GM21526 (cell line): ENCODE measurements at regions not wholly inside any gene's neighbourhood (a gene's known extent, or its start where the extent isn't known, plus 50 kb on each side); places are given as distances from the start of the nearest gene placed in this dataset.
"Not testable (repeated sequence)": the region's sequence is repeated elsewhere in the genome, so short reads cannot be mapped to it uniquely, and the experiment has no call there.

Source experiments
- ATAC-seq: cut with Tn5 transposase; IDR thresholded peaks from one replicate; pipeline ENCODE4 v1.9.1; 2021; ENCODE audit warnings: moderate library complexity; ENCODE audit not compliant: unreplicated experiment, low FRiP score

DNA sequence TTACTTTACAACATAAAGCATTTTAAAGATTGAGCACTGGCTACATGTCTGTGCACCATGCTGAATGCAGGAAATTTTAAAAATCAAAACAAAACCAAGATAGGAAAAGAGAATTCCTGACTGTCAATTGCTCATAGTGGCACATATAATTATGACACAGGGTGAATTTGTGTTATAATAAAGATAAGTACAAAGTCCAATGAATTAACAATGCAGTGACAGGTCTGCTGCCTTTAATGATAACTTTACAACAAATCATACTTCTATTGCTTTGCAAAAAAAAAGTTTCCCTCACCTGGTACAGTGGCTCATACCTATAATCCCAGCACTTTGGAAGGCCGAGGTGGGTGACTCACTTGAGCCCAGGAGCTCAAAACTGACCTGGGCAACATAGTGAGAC lies 93.8 kb upstream of the OSBPL8 start:
- ATAC-seq, result no peak

- ATAC-seq, result no peak
These were observed 99.2 kb upstream of the ZDHHC17 start for GRCh38 chr12:76664731-76665130.

DNA sequence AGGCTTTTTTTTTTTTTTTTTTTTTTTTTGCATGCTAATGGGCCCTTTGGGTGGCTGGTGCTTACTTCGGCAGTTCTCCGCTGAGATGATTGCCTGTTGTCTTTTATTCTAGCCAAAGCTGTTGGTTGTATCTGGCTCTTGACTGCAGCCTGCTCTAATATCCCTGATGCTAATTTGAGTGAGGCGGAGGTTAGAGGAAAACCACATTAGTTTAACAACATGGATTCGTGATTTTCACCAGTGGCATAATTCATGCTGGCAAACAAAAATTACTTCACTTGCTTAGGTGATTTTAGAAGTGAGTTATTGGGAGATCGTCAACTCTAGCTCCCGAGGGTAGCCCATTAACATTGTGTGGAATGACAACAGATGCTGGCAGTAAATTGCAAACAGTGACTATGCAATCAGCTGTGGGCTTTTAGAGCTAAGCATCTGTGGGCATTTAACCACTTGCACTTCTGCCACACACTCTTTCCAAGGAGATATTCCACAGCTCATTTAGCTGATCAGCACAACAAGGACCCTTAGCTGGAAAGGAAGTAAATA lies 97.6 kb upstream of the ZDHHC17 start:
- ATAC-seq, result no peak

GRCh38 chr12:76669981-76670380 lies 93.9 kb upstream of the ZDHHC17 start:
- no peak for ATAC-seq

DNA sequence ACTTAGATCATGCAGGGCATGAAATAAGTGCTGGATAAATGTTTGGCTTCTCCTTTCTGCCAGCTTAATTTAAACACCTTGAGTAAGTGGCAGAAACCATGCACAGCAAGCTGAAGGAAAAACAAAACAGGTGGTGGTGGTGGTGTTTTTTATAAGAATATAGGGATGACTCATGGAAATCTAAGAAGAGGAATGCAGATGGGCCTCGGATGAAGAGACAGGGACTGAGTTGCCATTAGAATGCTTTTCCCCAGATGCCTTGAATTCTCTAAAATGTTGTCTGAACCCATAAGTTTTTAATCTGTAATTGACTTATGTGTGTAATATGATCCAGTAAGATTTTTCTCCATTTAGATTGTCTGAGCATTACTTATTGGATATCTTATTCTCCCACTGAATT lies 93.1 kb upstream of the ZDHHC17 start:
- no peak for ATAC-seq

DNA sequence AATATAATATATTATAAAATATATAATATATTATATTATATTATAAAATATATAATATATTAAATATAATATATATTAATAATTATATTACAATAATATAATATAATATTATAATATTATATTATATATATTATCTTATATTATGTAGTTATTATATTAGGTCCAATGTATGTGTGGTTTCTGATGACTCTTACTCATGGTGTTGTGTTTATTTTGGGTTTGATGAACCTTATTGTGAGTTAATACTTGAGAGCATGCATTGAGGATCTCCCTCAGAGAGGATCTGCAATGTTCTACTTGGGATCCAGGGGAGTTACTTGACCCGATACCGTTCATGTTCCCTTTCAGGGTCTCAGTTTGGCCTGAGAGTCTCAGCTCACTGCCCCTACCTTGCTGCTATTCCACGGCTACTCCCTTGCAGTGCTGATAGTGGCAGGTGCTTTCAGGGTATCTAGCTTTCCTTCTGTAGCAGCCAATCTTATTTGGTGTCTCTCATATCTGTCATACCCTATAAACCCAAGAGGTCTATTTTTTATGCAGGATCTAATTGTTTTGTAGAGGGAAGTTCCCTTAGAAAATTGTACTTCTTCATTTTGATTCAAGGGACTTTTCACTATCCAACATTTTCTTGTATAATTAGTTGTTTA lies 89.1 kb upstream of the ZDHHC17 start:
- no peak for ATAC-seq

DNA sequence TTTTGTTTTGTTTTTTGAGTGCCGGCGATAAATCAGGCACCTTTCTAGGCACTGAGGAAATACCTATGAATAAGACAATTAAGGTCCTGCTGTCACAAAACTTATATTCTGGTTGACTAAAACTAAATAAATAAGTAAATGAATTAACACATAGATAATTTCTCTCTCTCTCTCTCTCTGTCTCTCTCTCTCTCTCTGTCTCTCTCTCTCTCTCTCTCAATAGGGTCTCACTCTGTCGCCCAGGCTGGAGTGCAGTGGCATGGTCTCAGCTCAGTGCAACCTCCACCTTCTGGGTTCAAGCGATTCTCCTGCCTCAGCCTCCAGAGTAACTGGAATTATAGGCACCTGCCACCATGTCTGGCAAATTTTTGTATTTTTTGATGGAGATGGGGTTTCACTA lies 87.7 kb upstream of the ZDHHC17 start:
- not testable (repeated sequence) for ATAC-seq

GRCh38 chr12:76678992-76679391 lies 84.9 kb upstream of the ZDHHC17 start:
- ATAC-seq, result no peak

- no peak for ATAC-seq
These were observed 84.1 kb upstream of the ZDHHC17 start for GRCh38 chr12:76679778-76680177.

GRCh38 chr12:76680940-76681339 lies 83.0 kb upstream of the ZDHHC17 start:
- ATAC-seq, result no peak

DNA sequence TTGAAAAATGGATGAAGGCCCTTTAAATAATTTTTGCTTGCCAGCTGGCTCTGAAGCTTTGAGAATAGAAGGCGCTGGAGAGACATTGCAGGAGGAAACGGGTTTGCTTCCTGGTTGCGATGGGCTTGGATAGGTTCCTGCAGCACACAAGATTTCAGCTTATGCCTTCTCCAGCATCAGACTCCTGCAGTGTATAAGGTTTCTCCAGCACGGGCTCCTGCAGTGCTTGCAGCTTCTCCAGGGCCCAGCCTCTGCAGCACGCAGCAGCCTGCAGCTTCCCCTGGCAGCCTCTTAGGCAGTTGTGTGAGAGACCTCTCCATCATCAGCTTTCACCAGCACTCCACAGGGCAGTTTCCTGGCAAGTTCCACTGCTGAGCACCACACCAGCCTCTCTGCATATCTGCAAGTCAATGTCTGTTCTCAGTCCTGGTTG lies 78.7 kb upstream of the ZDHHC17 start:
- no peak for ATAC-seq

DNA sequence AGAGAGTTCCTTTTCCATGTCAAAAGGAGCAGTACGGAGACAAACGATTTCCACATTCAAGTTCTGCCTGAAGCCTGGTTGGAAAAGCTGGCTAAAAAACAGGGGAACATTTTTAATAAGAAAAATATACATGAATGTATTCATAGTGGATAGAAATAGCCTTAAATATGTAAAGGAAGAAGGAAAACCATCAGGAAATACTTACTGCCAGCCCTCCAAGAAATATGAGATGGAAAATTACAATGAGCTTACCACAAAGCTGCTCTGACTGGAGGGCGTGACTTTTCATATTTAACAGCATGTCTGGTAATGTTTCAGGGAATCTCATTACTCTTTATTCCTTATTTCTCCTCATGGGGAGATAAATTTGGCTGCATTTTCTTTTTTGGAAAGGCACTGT lies 75.9 kb upstream of the ZDHHC17 start:
- ATAC-seq, result no peak

DNA sequence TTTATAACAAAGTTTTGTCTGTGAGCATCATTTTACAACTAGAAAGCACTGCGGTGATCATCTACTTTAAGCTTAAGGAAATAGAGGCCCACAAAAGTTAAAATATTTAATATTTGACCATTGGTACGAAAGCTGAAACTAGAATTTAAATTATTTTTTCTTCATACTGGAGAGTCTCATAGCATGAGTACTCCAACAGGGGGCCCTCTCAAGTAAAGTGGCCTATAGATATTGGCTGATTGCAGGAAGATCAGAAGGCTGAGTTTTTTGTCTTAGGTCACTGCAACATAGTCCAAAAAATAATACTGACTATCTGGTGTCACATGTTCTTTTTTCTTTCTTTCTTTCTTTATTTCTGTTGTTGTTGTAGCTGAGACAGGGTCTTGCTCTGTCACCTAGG lies 75.3 kb upstream of the ZDHHC17 start:
- no peak for ATAC-seq

- ATAC-seq, result no peak
These were observed 72.8 kb upstream of the ZDHHC17 start for GRCh38 chr12:76690921-76691700.

DNA sequence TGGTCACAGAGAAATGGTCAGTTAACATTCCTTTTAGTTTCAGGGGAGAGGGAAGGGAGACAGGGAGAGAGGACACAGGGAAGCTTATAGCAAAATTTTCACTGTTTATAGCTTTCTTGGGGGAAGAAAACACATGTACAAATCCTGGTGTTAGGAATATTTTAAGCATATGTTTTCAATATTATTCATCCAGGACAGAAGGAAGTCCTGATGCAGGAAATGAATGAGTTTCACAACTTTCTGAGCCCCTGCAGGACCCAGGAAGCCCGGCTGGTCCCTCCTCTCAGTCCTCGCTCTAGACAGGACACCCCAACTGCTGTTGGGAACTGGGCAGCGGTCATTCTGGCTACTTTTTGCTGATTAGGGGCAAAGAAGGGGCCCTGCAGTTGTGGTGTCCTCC lies 71.1 kb upstream of the ZDHHC17 start:
- ATAC-seq, result no peak

DNA sequence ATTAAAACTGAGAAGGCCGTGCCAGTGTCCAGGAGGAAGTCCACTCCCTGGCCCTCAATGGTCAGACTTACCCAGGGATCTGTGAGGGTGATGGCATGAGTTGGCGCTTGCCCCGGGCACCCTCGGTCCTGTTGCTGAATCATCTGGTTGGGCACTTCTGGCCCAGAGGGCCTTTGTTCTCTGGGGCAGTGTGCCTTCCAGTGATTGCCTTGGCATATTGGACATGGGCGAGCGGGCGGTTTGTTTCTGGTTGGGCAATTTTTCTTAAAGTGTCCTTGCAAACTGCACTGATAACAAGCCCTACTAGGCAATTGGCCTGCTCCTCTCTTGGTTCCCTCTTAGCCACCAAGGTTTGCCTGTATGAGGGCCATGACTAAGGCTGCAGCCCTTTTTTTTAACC lies 69.5 kb upstream of the ZDHHC17 start:
- ATAC-seq, result no peak

DNA sequence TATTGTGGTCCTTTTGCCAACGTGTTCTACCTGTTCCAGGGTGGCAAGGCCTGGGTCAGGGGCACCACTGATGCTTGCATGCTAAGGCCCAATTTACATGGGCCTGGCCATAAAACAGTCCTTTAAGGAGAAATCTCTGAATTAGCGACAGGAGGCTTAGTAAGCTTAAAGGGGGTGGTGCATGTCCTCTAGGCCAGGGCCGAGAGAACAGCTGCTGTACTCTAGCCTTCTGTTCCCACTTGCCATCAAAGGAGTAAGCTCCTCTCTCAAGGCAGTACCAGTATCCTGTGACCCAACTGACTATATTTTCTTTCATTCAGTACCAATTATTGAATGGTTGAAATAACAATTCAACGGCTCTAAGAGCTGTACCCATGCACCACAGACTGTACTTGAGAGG lies 67.7 kb upstream of the ZDHHC17 start:
- ATAC-seq, result no peak

- no peak for ATAC-seq
These were observed 66.1 kb upstream of the ZDHHC17 start for GRCh38 chr12:76697849-76698248.

DNA sequence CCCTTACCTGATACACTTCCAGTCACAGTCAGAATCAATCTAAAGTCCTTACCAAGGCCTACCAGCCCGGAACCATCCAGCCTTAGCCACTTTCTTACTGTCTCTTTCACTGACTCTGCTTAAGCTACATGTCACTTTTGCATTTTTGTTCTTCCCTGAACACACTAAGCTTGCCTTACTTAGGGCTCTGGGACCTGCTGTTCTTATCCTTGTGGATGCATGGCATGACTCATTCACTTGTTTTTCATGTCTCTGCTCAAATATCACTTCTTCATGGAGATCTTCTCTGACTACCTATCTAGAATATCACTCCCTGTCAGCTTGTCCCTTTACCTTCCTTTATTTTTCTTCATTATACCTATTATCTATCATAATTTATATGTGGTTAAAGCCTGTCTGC lies 65.6 kb upstream of the ZDHHC17 start:
- ATAC-seq, result no peak

DNA sequence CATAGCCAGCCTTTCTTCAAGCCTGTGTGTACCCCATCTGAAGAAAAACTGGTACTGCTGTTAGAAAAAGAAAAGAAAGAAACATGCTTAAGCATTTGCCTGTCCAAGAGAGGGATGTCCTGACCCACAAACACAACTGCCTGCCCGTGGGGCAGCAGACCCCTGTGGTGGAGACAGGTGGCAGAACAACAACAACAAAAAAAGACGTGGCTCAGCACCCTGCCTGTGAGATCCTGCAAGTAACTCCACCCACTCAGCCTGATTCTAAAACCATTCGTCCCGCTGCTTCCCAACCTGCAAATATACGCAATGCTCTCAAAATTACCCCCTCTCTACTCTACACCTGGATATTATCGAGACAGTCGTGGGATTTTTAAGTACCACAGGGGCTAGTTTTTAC lies 64.9 kb upstream of the ZDHHC17 start:
- ATAC-seq, result no peak

DNA sequence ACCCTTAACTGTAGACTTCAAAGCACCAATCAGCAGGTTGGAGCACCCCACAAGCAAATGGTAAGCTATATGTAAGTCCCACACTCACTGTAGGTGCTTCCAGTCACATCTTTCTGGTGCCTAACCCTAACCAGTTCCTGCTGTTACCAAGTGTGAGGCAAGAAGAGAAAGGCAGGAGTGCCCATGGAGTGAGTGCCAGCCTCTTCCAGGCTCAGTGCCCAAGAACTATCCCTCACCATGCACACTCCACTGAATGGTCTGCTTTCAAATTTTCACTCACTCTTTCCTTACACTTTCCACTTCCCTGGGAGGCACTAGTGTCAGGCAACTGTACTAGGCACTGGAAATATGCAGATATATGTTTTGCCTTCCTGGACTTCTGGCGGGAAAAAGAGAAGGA lies 62.2 kb upstream of the ZDHHC17 start:
- ATAC-seq, result no peak

- no peak for ATAC-seq
These were observed 61.0 kb upstream of the ZDHHC17 start for GRCh38 chr12:76702946-76703345.
